KBM-7 (cell line): ENCODE measurements at regions not wholly inside any gene's neighbourhood (a gene's known extent, or its start where the extent isn't known, plus 50 kb on each side); places are given as distances from the start of the nearest gene placed in this dataset.

ENCODE experiments used
- DNase-seq: peaks from one replicate; pipeline ENCODE4 v3.0.0-alpha.2; 2015
- in situ Hi-C: fragments of 300-500 bp; cut with MboI; formaldehyde crosslinking; loops from 2 replicates; pipeline ENCODE4 v1.14.3; 2020; ENCODE audit warnings: low sequenced_read_pairs, low pct_unique_long_range_greater_than_20kb, mixed read lengths

DNA sequence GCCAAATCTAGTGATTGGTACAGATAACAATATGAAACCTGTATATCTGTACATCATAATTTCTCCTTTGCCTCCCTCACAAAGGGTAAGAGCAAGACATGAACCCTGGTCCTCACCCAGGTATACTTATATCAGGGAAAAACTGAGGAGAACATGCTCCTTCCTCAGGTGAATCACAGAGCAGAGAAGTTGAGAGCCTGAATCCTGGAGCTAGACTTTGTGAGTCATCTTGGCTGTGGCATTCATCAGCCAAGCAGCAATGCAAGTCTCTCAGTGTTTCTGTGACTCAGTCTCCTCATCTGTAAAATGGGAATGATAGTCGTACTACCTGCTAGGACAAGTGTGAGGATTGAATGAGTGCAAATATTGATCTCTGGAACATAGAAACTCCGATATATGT is 165.7 kb upstream of the ADAMTS9 start:
- in situ Hi-C loops, result no loop called here
- DNase-seq, result no peak

DNA sequence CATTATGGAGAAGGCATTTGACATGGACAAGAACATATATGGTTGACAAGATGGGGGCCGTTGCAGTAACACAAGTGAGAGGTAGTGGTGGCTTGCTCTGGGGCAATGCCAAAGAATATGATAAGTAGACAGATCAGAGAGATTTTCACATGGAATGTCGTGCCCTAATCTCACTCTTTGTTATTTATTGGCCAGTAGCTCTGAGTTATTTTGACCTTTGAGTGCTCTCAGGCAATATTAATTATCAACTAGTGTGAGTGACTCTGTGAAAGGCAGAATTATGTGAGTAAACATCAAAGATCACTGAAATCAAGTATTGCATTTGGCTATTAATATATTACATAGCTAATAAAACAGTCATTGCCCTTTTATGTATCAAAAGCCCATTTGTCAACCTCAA is 164.9 kb upstream of the ADAMTS9 start:
- in situ Hi-C loops, result no loop called here
- DNase-seq, result no peak

DNA sequence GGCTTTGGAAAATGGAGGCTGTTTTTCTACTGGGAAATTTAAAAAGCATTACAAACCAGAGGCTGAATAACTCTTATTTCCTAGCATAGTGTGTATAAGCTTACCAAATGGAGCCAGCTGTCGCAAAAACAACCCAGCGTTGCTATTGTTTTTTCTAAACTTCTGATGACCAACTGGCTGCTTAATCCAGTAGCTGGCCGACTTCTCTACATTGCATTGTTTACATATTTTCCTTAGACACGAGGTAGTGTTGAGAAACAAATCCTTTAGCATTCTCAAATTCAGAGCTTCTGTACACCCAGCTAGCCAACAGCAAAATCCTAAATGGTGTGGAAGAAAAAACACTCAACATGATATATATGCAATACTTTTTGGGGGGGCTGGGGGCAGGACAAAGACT is 161.0 kb upstream of the ADAMTS9 start:
- in situ Hi-C loops, result no loop called here
- DNase-seq, result no peak

DNA sequence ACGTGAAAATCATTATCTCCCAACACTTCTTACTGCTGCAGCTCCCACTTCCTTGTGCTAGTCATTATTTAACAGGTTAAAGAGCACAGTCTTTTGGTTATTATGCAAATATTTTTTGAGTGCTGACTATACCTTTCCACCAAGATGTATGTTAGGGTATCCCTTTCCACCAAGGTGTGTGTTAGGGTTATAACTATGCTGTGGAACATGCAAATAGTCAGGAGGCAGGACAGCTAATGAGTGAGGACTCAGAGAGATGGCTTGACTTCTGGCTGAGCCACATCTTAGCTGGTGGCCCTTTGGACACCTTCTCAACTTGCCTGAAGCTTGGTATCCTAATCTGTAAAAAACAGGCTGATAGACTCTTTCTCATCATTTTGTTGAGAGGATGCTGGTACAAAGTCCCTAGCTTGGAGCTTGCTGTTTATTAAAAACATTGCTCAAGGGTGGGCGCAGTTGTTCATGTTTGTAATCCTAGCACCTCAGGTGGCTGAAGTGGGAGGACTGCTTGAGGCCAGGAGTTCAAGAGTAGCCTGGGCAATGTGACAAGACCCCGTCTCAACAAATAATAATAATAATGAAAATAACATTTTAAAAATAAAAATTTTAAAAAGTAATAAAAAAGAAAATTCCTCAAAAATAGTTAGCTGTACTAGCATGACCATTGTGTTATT is 160.5 kb upstream of the ADAMTS9 start:
- in situ Hi-C loops, result no loop called here
- no peak for DNase-seq

GRCh38 chr3:64844558-64844957 is 156.8 kb upstream of the ADAMTS9 start:
- in situ Hi-C loops, result no loop called here
- DNase-seq, result no peak

DNA sequence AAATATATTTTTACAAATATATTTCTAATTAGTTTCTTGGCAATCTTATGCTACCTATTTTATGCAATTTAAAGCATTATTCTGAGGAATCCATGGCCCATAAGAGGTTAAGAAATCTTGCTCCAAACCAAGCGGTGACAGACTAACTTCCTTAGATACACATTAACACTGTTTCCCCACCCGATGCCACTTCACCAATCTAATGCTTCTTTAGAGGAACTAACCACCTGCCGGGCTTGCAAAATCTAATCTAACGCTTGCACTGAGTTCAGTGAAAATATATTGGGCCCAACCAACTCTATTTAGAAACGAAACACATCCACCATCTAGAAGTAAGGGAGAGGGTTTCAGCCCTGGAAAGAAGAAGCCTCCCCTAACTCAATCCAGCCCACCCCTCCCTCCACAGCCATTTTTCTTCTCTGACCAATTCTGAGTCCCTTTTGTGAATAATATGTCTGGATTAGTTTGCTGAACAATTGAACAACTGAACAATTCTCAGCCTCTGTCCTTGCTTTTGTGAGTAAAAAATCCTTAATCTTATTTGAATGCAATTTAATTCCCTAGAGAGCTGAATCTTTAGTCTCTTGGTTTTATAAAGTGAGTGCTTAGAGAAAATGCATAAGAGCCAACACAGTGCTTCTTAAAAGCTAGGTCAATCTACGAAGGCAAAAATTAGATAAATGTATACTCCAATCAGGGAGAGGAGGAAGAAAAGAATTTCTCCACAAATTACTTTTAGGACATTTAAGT is 150.4 kb upstream of the ADAMTS9 start:
- no peak for DNase-seq
- in situ Hi-C loops, result no loop called here

DNA sequence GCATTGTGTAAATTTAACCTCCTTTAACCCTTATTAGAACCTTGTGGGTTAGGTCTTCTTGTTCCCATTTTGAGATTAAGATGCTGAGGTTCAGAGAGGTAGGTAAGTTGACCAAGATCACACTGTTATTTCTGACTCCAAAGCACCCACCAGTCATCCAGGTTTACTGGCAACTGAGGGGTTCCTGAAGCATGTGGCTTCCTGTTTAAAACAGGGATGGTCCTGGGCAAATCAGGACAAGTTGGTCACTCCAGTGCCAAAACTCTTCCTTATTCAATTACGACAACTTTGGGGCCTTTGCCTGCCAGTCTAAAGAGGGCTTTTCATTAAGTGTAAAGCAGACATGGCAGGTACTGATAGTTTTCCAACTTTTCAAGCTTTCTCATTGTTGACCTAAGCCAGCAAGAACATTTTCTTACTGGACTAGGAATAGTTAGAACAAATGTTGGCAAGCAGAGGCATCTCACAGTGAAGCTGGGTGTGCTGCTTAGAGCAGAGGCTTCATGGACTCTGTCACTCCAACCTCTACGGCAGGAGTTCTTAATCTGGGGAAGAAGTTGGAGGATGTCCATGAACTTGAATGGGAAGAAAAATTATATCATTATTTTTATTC is 149.4 kb upstream of the ADAMTS9 start:
- DNase-seq, result no peak
- in situ Hi-C loops, result no loop called here

DNA sequence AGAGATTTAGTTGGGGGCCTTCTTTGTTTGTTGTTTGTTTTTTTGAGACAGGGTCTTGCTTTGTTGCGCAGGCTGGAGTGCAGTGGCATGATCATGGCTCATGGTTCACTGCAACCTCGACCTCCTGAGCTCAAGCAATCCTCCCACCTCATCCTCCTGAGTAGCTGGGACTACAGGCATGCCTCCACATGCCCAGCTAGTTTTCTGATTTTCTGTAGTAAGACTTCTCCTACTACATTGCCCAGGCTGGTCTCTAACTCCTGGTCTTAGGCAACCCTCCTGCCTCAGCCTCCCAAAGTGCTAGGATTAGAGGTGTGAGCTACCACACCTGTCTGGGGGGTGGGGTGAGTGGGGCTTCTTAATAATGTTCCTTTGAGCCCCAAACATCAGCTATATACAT is 148.3 kb upstream of the ADAMTS9 start:
- DNase-seq, result no peak
- in situ Hi-C loops, result no loop called here

GRCh38 chr3:64832098-64832497 is 144.3 kb upstream of the ADAMTS9 start:
- DNase-seq, result no peak
- in situ Hi-C loops, result no loop called here

GRCh38 chr3:64830681-64831080 is 142.9 kb upstream of the ADAMTS9 start:
- no peak for DNase-seq
- in situ Hi-C loops, result no loop called here

- in situ Hi-C loops, result no loop called here
Measured at GRCh38 chr3:64829331-64829730, 141.5 kb upstream of the ADAMTS9 start.

DNA sequence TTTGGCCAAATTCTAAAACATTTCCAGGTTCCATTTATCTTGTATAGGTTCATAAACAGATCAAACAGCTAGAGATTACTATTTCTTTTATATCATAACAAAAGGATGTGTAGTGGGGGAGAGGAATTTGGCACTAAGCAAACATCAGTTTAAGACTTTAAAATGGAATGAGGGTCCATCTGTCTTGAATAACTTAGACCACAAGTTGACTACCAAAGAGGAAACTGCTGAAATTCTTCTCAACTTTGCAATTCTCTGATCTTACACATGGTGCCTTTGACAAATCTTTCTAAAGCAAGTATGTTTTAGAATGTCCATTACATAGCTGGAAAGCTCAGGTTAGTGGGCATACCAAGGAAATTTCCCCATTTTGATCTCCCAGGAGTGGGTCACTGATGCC is 140.5 kb upstream of the ADAMTS9 start:
- in situ Hi-C loops, result no loop called here
- no peak for DNase-seq

More at GRCh38 chr3:64829331-64829730, 141.5 kb upstream of the ADAMTS9 start:
- DNase-seq, result no peak

DNA sequence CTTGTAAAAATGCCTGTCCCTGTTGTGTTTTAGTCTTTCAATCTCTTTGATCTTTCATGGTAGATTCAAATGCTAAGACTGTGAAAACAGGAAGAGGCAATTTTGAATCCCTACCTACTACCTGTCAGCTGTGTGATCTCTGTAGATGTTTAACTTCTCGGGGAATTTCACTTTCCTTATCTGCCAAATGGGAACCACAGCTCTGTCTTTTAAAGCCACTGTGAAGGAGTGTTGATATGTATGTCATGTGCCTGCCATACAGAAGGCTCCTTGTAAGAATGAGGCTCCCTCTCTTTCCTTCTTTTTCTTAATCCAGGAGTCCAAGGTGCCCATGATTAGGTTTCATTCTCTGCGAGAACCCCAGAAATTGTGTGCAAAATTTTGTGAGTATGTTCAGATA is 139.6 kb upstream of the ADAMTS9 start:
- no peak for DNase-seq
- in situ Hi-C loops, result no loop called here

DNA sequence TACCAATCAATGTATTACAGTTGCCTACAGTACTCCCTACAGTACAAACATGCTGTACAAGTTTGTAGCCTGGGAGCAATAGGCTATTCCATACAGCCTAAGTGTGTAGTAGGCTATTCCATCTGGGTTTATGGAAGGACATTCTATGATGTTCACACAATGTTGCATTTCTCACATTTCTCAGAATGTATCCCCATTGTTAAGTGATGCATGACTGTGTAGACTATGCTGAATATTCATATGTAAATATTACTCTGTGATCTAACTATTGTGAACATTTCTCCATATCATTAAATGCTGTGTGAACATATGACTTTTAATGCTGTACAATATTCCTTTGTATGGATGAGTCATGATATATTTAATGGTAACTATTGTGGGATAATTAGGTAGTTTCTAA is 139.2 kb upstream of the ADAMTS9 start:
- in situ Hi-C loops, result no loop called here
- no peak for DNase-seq

GRCh38 chr3:64825404-64826120 is 137.8 kb upstream of the ADAMTS9 start:
- in situ Hi-C loops, result no loop called here

GRCh38 chr3:64824394-64824909 is 136.7 kb upstream of the ADAMTS9 start:
- in situ Hi-C loops, result no loop called here
- no peak for DNase-seq

More at GRCh38 chr3:64825404-64826120, 137.8 kb upstream of the ADAMTS9 start:
- DNase-seq, result no peak

- DNase-seq, result no peak
- in situ Hi-C loops, result no loop called here
Measured at GRCh38 chr3:64818196-64818595, 130.4 kb upstream of the ADAMTS9 start.

DNA sequence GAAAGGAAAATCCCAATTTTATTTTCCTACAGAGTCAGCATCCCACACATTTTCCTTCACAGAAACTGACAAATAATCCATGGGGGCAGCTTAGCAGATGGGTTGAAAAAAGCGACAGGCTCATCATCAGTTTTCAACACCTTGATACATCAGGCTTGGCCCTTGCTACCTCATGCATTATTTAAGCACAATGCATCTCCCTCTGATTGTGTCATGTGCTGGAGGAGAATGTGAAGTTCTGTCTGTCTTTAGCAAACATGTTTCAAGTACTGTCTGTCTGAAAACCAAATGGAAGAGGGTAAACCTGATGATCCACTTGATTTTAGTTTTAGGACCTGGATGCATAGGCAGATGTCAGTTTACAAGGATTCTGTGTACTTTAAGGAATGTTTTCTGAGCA is 128.6 kb upstream of the ADAMTS9 start:
- in situ Hi-C loops, result no loop called here
- no peak for DNase-seq

GRCh38 chr3:64815789-64816188 is 128.0 kb upstream of the ADAMTS9 start:
- no peak for DNase-seq
- in situ Hi-C loops, result no loop called here

GRCh38 chr3:64815195-64815631 is 127.4 kb upstream of the ADAMTS9 start:
- in situ Hi-C loops, result no loop called here
- no peak for DNase-seq
